H9 (cell line): ENCODE measurements at regions not wholly inside any gene's neighbourhood (a gene's known extent, or its start where the extent isn't known, plus 50 kb on each side); places are given as distances from the start of the nearest gene placed in this dataset.

Experiments
- DNase-seq: peaks from one replicate; pipeline ENCODE4 v3.0.0-alpha.2; 2017
- H2AFZ ChIP-seq: one replicate; pipeline ENCODE4 v1.6.1; 2013; ENCODE audit warnings: mild to moderate bottlenecking, low read length, control low read depth, moderate library complexity
- H2AK5ac ChIP-seq: 2 replicates; pipeline ENCODE4 v1.6.1; 2013; ENCODE audit warnings: low read length, control low read depth, mixed read lengths; ENCODE audit not compliant: insufficient read length
- H2BK120ac ChIP-seq: one replicate; pipeline ENCODE4 v1.6.1; 2013; ENCODE audit warnings: low read depth, mild to moderate bottlenecking, low read length, control low read depth, inconsistent platforms; ENCODE audit not compliant: poor library complexity, severe bottlenecking
- H2BK12ac ChIP-seq: 2 replicates; pipeline ENCODE4 v1.6.1; 2013; ENCODE audit warnings: low read length, control low read depth, mixed read lengths, low read depth; ENCODE audit not compliant: insufficient read length
- H2BK15ac ChIP-seq: 2 replicates; pipeline ENCODE4 v1.6.1; 2013; ENCODE audit warnings: low read depth, low read length, control low read depth
- H2BK20ac ChIP-seq: one replicate; pipeline ENCODE4 v1.6.1; 2013; ENCODE audit warnings: low read depth, mild to moderate bottlenecking, low read length, control low read depth, inconsistent platforms; ENCODE audit not compliant: poor library complexity, severe bottlenecking
- H2BK5ac ChIP-seq: 2 replicates; pipeline ENCODE4 v1.6.1; 2013; ENCODE audit warnings: low read length, control low read depth, mixed read lengths; ENCODE audit not compliant: insufficient read length
- H3K14ac ChIP-seq: 2 replicates; pipeline ENCODE4 v1.6.1; 2013; ENCODE audit warnings: low read length, control low read depth; ENCODE audit not compliant: insufficient read depth
- H3K18ac ChIP-seq: 2 replicates; pipeline ENCODE4 v1.6.1; 2013; ENCODE audit warnings: low read depth, mild to moderate bottlenecking, mixed read lengths, low read length, control low read depth; ENCODE audit not compliant: insufficient read length
- H3K23ac ChIP-seq: 2 replicates; pipeline ENCODE4 v1.6.1; 2013; ENCODE audit warnings: low read length, control low read depth, mixed read lengths, low read depth; ENCODE audit not compliant: insufficient read length
- H3K23me2 ChIP-seq: 2 replicates; pipeline ENCODE4 v1.6.1; 2013; ENCODE audit warnings: low read depth, mild to moderate bottlenecking, mixed read lengths, low read length, control low read depth; ENCODE audit not compliant: insufficient read length, poor library complexity, severe bottlenecking
- H3K27ac ChIP-seq: 2 replicates; pipeline ENCODE4 v1.5.1; 2013; ENCODE audit warnings: low read length, control low read depth, mixed read lengths, low read depth; ENCODE audit not compliant: insufficient read length
- H3K27me3 ChIP-seq: 2 replicates; pipeline ENCODE4 v1.6.1; 2013; ENCODE audit warnings: low read length, control low read depth, inconsistent platforms; ENCODE audit not compliant: insufficient read depth
- H3K4ac ChIP-seq: 2 replicates; pipeline ENCODE4 v1.6.1; 2013; ENCODE audit warnings: low read depth, mild to moderate bottlenecking, control low read depth, inconsistent platforms, low read length, moderate library complexity
- H3K4me1 ChIP-seq: 2 replicates; pipeline ENCODE4 v1.6.1; 2013; ENCODE audit warnings: low read length, control low read depth, inconsistent platforms; ENCODE audit not compliant: insufficient read depth
- H3K4me2 ChIP-seq: 2 replicates; pipeline ENCODE4 v1.6.1; 2013; ENCODE audit warnings: low read length, control low read depth, mixed read lengths; ENCODE audit not compliant: insufficient read length, insufficient read depth
- H3K56ac ChIP-seq: 2 replicates; pipeline ENCODE4 v1.6.1; 2013; ENCODE audit warnings: low read depth, mild to moderate bottlenecking, mixed read lengths, low read length, control low read depth; ENCODE audit not compliant: insufficient read length
- H3K79me1 ChIP-seq: 2 replicates; pipeline ENCODE4 v1.6.1; 2013; ENCODE audit warnings: low read depth, mild to moderate bottlenecking, moderate library complexity, low read length, control low read depth, inconsistent platforms; ENCODE audit not compliant: insufficient read depth, poor library complexity, severe bottlenecking
- H3K79me2 ChIP-seq: 2 replicates; pipeline ENCODE4 v1.6.1; 2013; ENCODE audit warnings: low read length, control low read depth, inconsistent platforms; ENCODE audit not compliant: insufficient read depth
- H3K9ac ChIP-seq: 2 replicates; pipeline ENCODE4 v1.6.1; 2013; ENCODE audit warnings: low read length, control low read depth, mixed read lengths; ENCODE audit not compliant: insufficient read length; ENCODE audit errors: extremely low read depth
- H3K9me3 ChIP-seq: one replicate; pipeline ENCODE4 v1.6.1; 2013; ENCODE audit warnings: low read depth, low read length, inconsistent platforms; ENCODE audit not compliant: control insufficient read depth
- H3T11ph ChIP-seq: one replicate; pipeline ENCODE4 v1.6.1; 2013; ENCODE audit warnings: mild to moderate bottlenecking, low read length, control low read depth, inconsistent platforms
- H4K20me1 ChIP-seq: one replicate; pipeline ENCODE4 v1.6.1; 2013; ENCODE audit not compliant: control insufficient read depth, insufficient read length, insufficient read depth
- H4K5ac ChIP-seq: 2 replicates; pipeline ENCODE4 v1.6.1; 2013; ENCODE audit warnings: low read depth, mild to moderate bottlenecking, mixed read lengths, low read length, control low read depth; ENCODE audit not compliant: insufficient read length
- H4K8ac ChIP-seq: replicated peaks from 2 replicates; pipeline ENCODE4 v1.6.1; 2013; ENCODE audit warnings: low read length, control low read depth, mixed read lengths, low read depth; ENCODE audit not compliant: insufficient read length
- H4K91ac ChIP-seq: 2 replicates; pipeline ENCODE4 v1.6.1; 2013; ENCODE audit warnings: low read depth, mild to moderate bottlenecking, moderate library complexity, mixed read lengths, low read length, control low read depth; ENCODE audit not compliant: insufficient read length
- H3K27ac Mint-ChIP-seq, 3 experiments: 2 replicates in 2 of 3; 3 replicates in 1 of 3; pipeline ENCODE4 v1.8.0; 2020 to 2021; ENCODE audit warnings: mixed read lengths in 3 of 3, mild to moderate bottlenecking in 1 of 3, moderate library complexity in 1 of 3
- H3K27me3 Mint-ChIP-seq: 2 replicates; pipeline ENCODE4 v1.8.0; 2021; ENCODE audit warnings: low read depth, mild to moderate bottlenecking, moderate library complexity, mixed read lengths
- H3K36me3 Mint-ChIP-seq, 3 experiments: 2 replicates in 2 of 3; 3 replicates in 1 of 3; pipeline ENCODE4 v1.8.0; 2020 to 2021; ENCODE audit warnings: low read depth in 3 of 3, mixed read lengths in 3 of 3; ENCODE audit not compliant: insufficient read depth in 1 of 3
- H3K4me1 Mint-ChIP-seq, 2 experiments: 2 replicates each; pipeline ENCODE4 v1.8.0; 2020; ENCODE audit warnings: mixed read lengths in 2 of 2
- H3K4me3 Mint-ChIP-seq, 2 experiments: 2 replicates in 1 of 2; 3 replicates in 1 of 2; pipeline ENCODE4 v1.8.0; 2020 to 2021; ENCODE audit warnings: mild to moderate bottlenecking in 2 of 2, mixed read lengths in 2 of 2, moderate library complexity in 1 of 2
- H3K9me3 Mint-ChIP-seq, 2 experiments: 2 replicates in 1 of 2; 3 replicates in 1 of 2; pipeline ENCODE4 v1.8.0; 2020; ENCODE audit warnings: mild to moderate bottlenecking in 2 of 2, mixed read lengths in 2 of 2, moderate library complexity in 1 of 2
- WGBS: extraction: QIAGEN DNeasy Blood & Tissue Kit; methylation state at CpG from one replicate; pipeline ENCODE4 v1.1.7; 2013; ENCODE audit warnings: missing lambda C conversion rate, low lambda C conversion rate, mixed read lengths; ENCODE audit not compliant: insufficient read length; ENCODE audit errors: extremely low coverage; 5-methylcytosine and 5-hydroxymethylcytosine counted together
- TF ChIP-seq, protein P1 (sequence below): fragments of 200-600 bp; sonication (generic); conservative IDR thresholded peaks from 3 replicates; pipeline ENCODE4 v1.8.0; 2021; ENCODE audit warnings: antibody characterized with exemption, mild to moderate bottlenecking

DNA sequence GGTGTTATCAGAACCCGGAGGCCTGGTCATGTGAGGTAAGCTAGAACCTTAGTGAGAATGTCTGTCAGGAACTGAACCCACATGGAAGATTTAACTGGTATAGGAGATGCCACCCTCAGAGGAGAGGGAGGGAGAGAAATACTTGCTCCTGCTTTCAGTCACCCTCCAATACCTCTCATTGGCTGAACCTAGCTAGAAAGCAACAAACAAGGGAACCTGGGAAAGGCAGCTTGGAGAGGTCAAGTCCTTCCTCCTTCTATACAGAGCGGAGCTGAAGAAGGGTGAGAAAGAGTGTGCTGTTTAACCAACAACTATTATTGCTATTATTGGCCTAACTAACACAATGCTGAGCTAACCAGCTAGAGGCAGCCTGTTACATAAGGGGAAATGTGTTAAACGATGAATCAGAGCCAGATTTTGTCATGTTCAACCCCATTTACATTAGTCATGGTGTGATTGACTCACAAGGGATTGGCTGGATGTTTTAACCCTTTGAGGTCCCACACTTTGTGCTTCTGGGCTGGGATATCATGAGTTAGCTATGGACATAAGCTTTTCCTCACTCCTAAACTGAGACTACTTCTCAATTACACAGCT, 96.5 kb upstream of the ESX1 start:
- no peak overlapping the region for H2BK120ac ChIP-seq
- no peak overlapping the region for H2AFZ ChIP-seq
- no peak overlapping the region for H3K4ac ChIP-seq
- H4K5ac ChIP-seq = no peak overlapping the region
- H3K14ac ChIP-seq = no peak overlapping the region
- DNase-seq = no peak
- H3K27me3 ChIP-seq = no peaks in the 10 kb centered on the region
- H4K20me1 ChIP-seq = no peaks in the 10 kb centered on the region
- no peak overlapping the region for H3K27ac ChIP-seq
- no peaks in the 10 kb centered on the region for H3K4me1 ChIP-seq
- H3K4me1 Mint-ChIP-seq = peaks cover 5 to 7% of the 10 kb centered on the region in 2 experiments; a peak in 2 of 4 replicates
- no peaks in the 10 kb centered on the region for H3K9me3 ChIP-seq
- no peak overlapping the region for H2BK5ac ChIP-seq
- no peaks in the 10 kb centered on the region for H3K23me2 ChIP-seq
- no peak overlapping the region for H2BK20ac ChIP-seq
- peak overlapping the region in 1 of 3 experiments; percentile 81; a peak in 1 of 7 replicates for H3K27ac Mint-ChIP-seq
- TF ChIP-seq, protein P1, sequence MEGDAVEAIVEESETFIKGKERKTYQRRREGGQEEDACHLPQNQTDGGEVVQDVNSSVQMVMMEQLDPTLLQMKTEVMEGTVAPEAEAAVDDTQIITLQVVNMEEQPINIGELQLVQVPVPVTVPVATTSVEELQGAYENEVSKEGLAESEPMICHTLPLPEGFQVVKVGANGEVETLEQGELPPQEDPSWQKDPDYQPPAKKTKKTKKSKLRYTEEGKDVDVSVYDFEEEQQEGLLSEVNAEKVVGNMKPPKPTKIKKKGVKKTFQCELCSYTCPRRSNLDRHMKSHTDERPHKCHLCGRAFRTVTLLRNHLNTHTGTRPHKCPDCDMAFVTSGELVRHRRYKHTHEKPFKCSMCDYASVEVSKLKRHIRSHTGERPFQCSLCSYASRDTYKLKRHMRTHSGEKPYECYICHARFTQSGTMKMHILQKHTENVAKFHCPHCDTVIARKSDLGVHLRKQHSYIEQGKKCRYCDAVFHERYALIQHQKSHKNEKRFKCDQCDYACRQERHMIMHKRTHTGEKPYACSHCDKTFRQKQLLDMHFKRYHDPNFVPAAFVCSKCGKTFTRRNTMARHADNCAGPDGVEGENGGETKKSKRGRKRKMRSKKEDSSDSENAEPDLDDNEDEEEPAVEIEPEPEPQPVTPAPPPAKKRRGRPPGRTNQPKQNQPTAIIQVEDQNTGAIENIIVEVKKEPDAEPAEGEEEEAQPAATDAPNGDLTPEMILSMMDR = no peak
- no CpG with 5 or more reads among the region's 3 CpGs for WGBS
- H3K9ac ChIP-seq = no peak overlapping the region
- H3K56ac ChIP-seq = no peak overlapping the region
- H3K18ac ChIP-seq = no peak overlapping the region
- H3K27me3 Mint-ChIP-seq = peaks cover 2% of the 10 kb centered on the region
- H3K9me3 Mint-ChIP-seq = peaks cover 0 to 46% of the 10 kb centered on the region in 2 experiments; a peak in 2 of 5 replicates
- no peak overlapping the region for H3K4me3 Mint-ChIP-seq
- H3K4me2 ChIP-seq = no peak overlapping the region
- H2BK12ac ChIP-seq = no peak overlapping the region
- H3K23ac ChIP-seq = no peak overlapping the region
- no peak overlapping the region for H2BK15ac ChIP-seq
- H3T11ph ChIP-seq = no peak overlapping the region
- H3K36me3 Mint-ChIP-seq = peaks cover 0 to 4% (median 0%) of the 10 kb centered on the region in 3 experiments; a peak in 1 of 7 replicates
- H2AK5ac ChIP-seq = no peak overlapping the region
- H3K79me2 ChIP-seq = no peaks in the 10 kb centered on the region
- H3K79me1 ChIP-seq = no peaks in the 10 kb centered on the region
- no peak overlapping the region for H4K8ac ChIP-seq
- H4K91ac ChIP-seq = no peak overlapping the region
